DND-41 (cell line): ENCODE measurements at regions not wholly inside any gene's neighbourhood (a gene's known extent, or its start where the extent isn't known, plus 50 kb on each side); places are given as distances from the start of the nearest gene placed in this dataset.

Source experiments
- ATAC-seq: fragments of 200-7000 bp; cut with Tn5 transposase; 3 replicates; pipeline ENCODE4 v1.9.1; 2021; ENCODE audit warnings: low read depth; ENCODE audit not compliant: insufficient read depth
- DNase-seq: peaks from one replicate; pipeline ENCODE4 v3.0.0-alpha.2; 2020
- H2AFZ ChIP-seq: 2 replicates; pipeline ENCODE4 v1.6.0; 2012; ENCODE audit warnings: low read depth, low read length
- H3K27ac ChIP-seq: 2 replicates; pipeline ENCODE4 v1.5.1; 2012; ENCODE audit warnings: low read length, inconsistent platforms
- H3K27me3 ChIP-seq: fragments of 200-600 bp; sonication (generic); 2 replicates; pipeline ENCODE4 v1.6.0; 2012; ENCODE audit warnings: low read length, mild to moderate bottlenecking, inconsistent platforms; ENCODE audit not compliant: insufficient read depth, poor library complexity
- H3K36me3 ChIP-seq: 2 replicates; pipeline ENCODE4 v1.5.1; 2012; ENCODE audit warnings: low read length, inconsistent platforms; ENCODE audit not compliant: insufficient read depth
- H3K4me1 ChIP-seq: 2 replicates; pipeline ENCODE4 v1.5.1; 2012; ENCODE audit warnings: mild to moderate bottlenecking, low read length; ENCODE audit not compliant: insufficient read depth
- H3K4me2 ChIP-seq: 2 replicates; pipeline ENCODE4 v1.6.0; 2012; ENCODE audit warnings: mild to moderate bottlenecking, moderate library complexity, low read length, inconsistent platforms; ENCODE audit not compliant: insufficient read depth
- H3K4me3 ChIP-seq, 2 experiments: fragments of 200-600 bp in 1 of 2; shearing (Covaris generic) in 1 of 2; 2 replicates each; pipeline ENCODE4 v1.5.1; 2012 to 2016; ENCODE audit warnings: inconsistent platforms in 2 of 2, low read length in 2 of 2, mild to moderate bottlenecking in 2 of 2, low read depth in 1 of 2, moderate library complexity in 1 of 2
- H3K79me2 ChIP-seq: 2 replicates; pipeline ENCODE4 v1.6.0; 2012; ENCODE audit warnings: low read length, inconsistent platforms; ENCODE audit not compliant: insufficient read depth
- H3K9ac ChIP-seq: 2 replicates; pipeline ENCODE4 v1.6.0; 2012; ENCODE audit warnings: low read depth, mild to moderate bottlenecking, inconsistent platforms, low read length, moderate library complexity
- H3K9me3 ChIP-seq: 2 replicates; pipeline ENCODE4 v1.5.1; 2012; ENCODE audit warnings: low read length, moderate library complexity, mild to moderate bottlenecking, inconsistent platforms; ENCODE audit not compliant: insufficient read depth, severe bottlenecking
- H4K20me1 ChIP-seq: 2 replicates; pipeline ENCODE4 v1.6.0; 2012; ENCODE audit warnings: low read length; ENCODE audit not compliant: insufficient read depth
- CTCF ChIP-seq: IDR thresholded peaks from 2 replicates; pipeline ENCODE4 v1.5.1; 2012; ENCODE audit warnings: borderline replicate concordance, low read length, moderate library complexity, mild to moderate bottlenecking; ENCODE audit not compliant: poor library complexity, severe bottlenecking; ENCODE audit errors: extremely low read depth
- EZH2 ChIP-seq: IDR thresholded peaks from 3 replicates; pipeline ENCODE4 v1.6.1; 2012; ENCODE audit warnings: borderline replicate concordance, low read depth, mild to moderate bottlenecking, moderate library complexity, low read length, inconsistent platforms; ENCODE audit not compliant: severe bottlenecking

- DNase-seq: no peak
These were observed 79.5 kb upstream of the FAM169A start for GRCh38 chr5:74945561-74946165.

GRCh38 chr5:74943905-74944304 is 77.7 kb upstream of the FAM169A start:
- DNase-seq (no peak), ATAC-seq (no peak)
- Histone ChIP-seq H3K4me3 (no peak overlapping the region), H3K27me3 (no peaks in the 10 kb centered on the region), H3K4me2 (no peak overlapping the region), H2AFZ (no peak overlapping the region), H3K36me3 (no peaks in the 10 kb centered on the region), H3K9me3 (no peaks in the 10 kb centered on the region), H3K27ac (no peak overlapping the region), H3K9ac (no peak overlapping the region), H4K20me1 (no peaks in the 10 kb centered on the region), H3K4me1 (no peaks in the 10 kb centered on the region), H3K79me2 (no peaks in the 10 kb centered on the region)
- TF ChIP-seq EZH2: no peak
- TF ChIP-seq CTCF: peak; percentile 29

More at GRCh38 chr5:74945561-74946165, 79.5 kb upstream of the FAM169A start:
- no peaks in the 10 kb centered on the region for H3K36me3 ChIP-seq
- no peaks in the 10 kb centered on the region for H3K9me3 ChIP-seq
- H2AFZ ChIP-seq: no peak overlapping the region
- no peak for ATAC-seq
- H3K79me2 ChIP-seq: no peaks in the 10 kb centered on the region
- H3K27me3 ChIP-seq: no peaks in the 10 kb centered on the region
- H3K27ac ChIP-seq: no peak overlapping the region
- H3K9ac ChIP-seq: no peak overlapping the region
- H4K20me1 ChIP-seq: no peaks in the 10 kb centered on the region
- H3K4me2 ChIP-seq: no peak overlapping the region
- TF ChIP-seq CTCF (no peak), EZH2 (no peak)
- no peaks in the 10 kb centered on the region for H3K4me1 ChIP-seq
- no peak overlapping the region for H3K4me3 ChIP-seq

GRCh38 chr5:74942622-74943286 is 76.6 kb upstream of the FAM169A start:
- H3K4me2 ChIP-seq: no peak overlapping the region
- no peak for DNase-seq
- no peaks in the 10 kb centered on the region for H4K20me1 ChIP-seq
- no peak overlapping the region for H3K27ac ChIP-seq
- H3K27me3 ChIP-seq: no peaks in the 10 kb centered on the region
- H3K4me3 ChIP-seq: no peak overlapping the region
- no peaks in the 10 kb centered on the region for H3K9me3 ChIP-seq
- TF ChIP-seq EZH2 (no peak), CTCF (no peak)
- no peak for ATAC-seq
- no peak overlapping the region for H3K9ac ChIP-seq
- no peaks in the 10 kb centered on the region for H3K36me3 ChIP-seq
- H3K4me1 ChIP-seq: no peaks in the 10 kb centered on the region
- H2AFZ ChIP-seq: no peak overlapping the region
- H3K79me2 ChIP-seq: no peaks in the 10 kb centered on the region
